ENCODE measurements at regions not wholly inside any gene's neighbourhood (a gene's known extent, or its start where the extent isn't known, plus 50 kb on each side); places are given as distances from the start of the nearest gene placed in this dataset.

GRCh38 chrX:137215467-137215866 is 181.7 kb upstream of the GPR101 start:
- DNase-seq = no peak
- no peaks in the 10 kb centered on the region for H3K36me3 ChIP-seq (replicated peaks; ENCODE audit: insufficient read depth, low read length)
- no peak overlapping the region for H2AFZ ChIP-seq (ENCODE audit: low read length)
- H3K27ac ChIP-seq (ENCODE audit: low read length) = no peak overlapping the region
- no peaks in the 10 kb centered on the region for H3K4me1 ChIP-seq (ENCODE audit: low read length)
- no peak overlapping the region for H3K4me2 ChIP-seq (ENCODE audit: low read depth, low read length)
- H3K79me2 ChIP-seq (ENCODE audit: low read length) = no peaks in the 10 kb centered on the region
- no peaks in the 10 kb centered on the region for H4K20me1 ChIP-seq (ENCODE audit: insufficient read depth, low read length)
- no peak overlapping the region for H3K4me3 ChIP-seq (ENCODE audit: low read length)
- H3F3A ChIP-seq (ENCODE audit: insufficient read depth, low read length) = no peaks in the 10 kb centered on the region
- no peak overlapping the region for H3K9ac ChIP-seq (ENCODE audit: low read length)
- TF ChIP-seq EZH2phosphoT487 (IDR thresholded peaks at IDR 0.05; ENCODE audit: low read length) = no peak
- no peak for TF ChIP-seq CTCF (IDR thresholded peaks at IDR 0.05; ENCODE audit: low read length)
- no peak for TF ChIP-seq EZH2 (optimal IDR thresholded peaks at IDR 0.05; ENCODE audit: low read depth, low read length)
- no peaks in the 10 kb centered on the region for H3K27me3 ChIP-seq (replicated peaks; ENCODE audit: insufficient read depth, low read length)
- H3K9me2 ChIP-seq (replicated peaks; ENCODE audit: insufficient read depth, low read length) = no peaks in the 10 kb centered on the region
- H3K9me3 ChIP-seq (replicated peaks; ENCODE audit: insufficient read depth, low read length) = no peaks in the 10 kb centered on the region

- Histone ChIP-seq H3F3A (ENCODE audit: insufficient read depth, low read length) (no peaks in the 10 kb centered on the region), H2AFZ (ENCODE audit: low read length) (no peak overlapping the region), H3K9ac (ENCODE audit: low read length) (no peak overlapping the region), H3K27me3 (replicated peaks; ENCODE audit: insufficient read depth, low read length) (no peaks in the 10 kb centered on the region), H3K4me1 (ENCODE audit: low read length) (no peaks in the 10 kb centered on the region), H3K4me3 (ENCODE audit: low read length) (no peak overlapping the region), H4K20me1 (ENCODE audit: insufficient read depth, low read length) (no peaks in the 10 kb centered on the region), H3K27ac (ENCODE audit: low read length) (no peak overlapping the region), H3K36me3 (replicated peaks; ENCODE audit: insufficient read depth, low read length) (no peaks in the 10 kb centered on the region), H3K79me2 (ENCODE audit: low read length) (no peaks in the 10 kb centered on the region), H3K4me2 (ENCODE audit: low read depth, low read length) (no peak overlapping the region), H3K9me2 (replicated peaks; ENCODE audit: insufficient read depth, low read length) (no peaks in the 10 kb centered on the region), H3K9me3 (replicated peaks; ENCODE audit: insufficient read depth, low read length) (no peaks in the 10 kb centered on the region)
- TF ChIP-seq EZH2 (optimal IDR thresholded peaks at IDR 0.05; ENCODE audit: low read depth, low read length) (no peak), CTCF (IDR thresholded peaks at IDR 0.05; ENCODE audit: low read length) (no peak), EZH2phosphoT487 (IDR thresholded peaks at IDR 0.05; ENCODE audit: low read length) (no peak)
- no peak for DNase-seq
These were observed 178.4 kb upstream of the GPR101 start for GRCh38 chrX:137212078-137212632.

GRCh38 chrX:137198040-137198439 is 164.2 kb upstream of the GPR101 start:
- no peak overlapping the region for H3K4me2 ChIP-seq (ENCODE audit: low read depth, low read length)
- TF ChIP-seq CTCF (IDR thresholded peaks at IDR 0.05; ENCODE audit: low read length) (no peak), EZH2 (optimal IDR thresholded peaks at IDR 0.05; ENCODE audit: low read depth, low read length) (no peak), EZH2phosphoT487 (IDR thresholded peaks at IDR 0.05; ENCODE audit: low read length) (no peak)
- H3K4me1 ChIP-seq (ENCODE audit: low read length) = no peaks in the 10 kb centered on the region

More at GRCh38 chrX:137198040-137198439, 164.2 kb upstream of the GPR101 start:
- no peak overlapping the region for H3K9ac ChIP-seq (ENCODE audit: low read length)
- H4K20me1 ChIP-seq (ENCODE audit: insufficient read depth, low read length) = no peaks in the 10 kb centered on the region
- no peaks in the 10 kb centered on the region for H3F3A ChIP-seq (ENCODE audit: insufficient read depth, low read length)
- no peaks in the 10 kb centered on the region for H3K79me2 ChIP-seq (ENCODE audit: low read length)
- no peaks in the 10 kb centered on the region for H3K27me3 ChIP-seq (replicated peaks; ENCODE audit: insufficient read depth, low read length)
- no peak overlapping the region for H2AFZ ChIP-seq (ENCODE audit: low read length)
- no peaks in the 10 kb centered on the region for H3K36me3 ChIP-seq (replicated peaks; ENCODE audit: insufficient read depth, low read length)
- no peaks in the 10 kb centered on the region for H3K9me3 ChIP-seq (replicated peaks; ENCODE audit: insufficient read depth, low read length)
- H3K27ac ChIP-seq (ENCODE audit: low read length) = no peak overlapping the region
- no peak overlapping the region for H3K4me3 ChIP-seq (ENCODE audit: low read length)
- no peak for DNase-seq
- no peaks in the 10 kb centered on the region for H3K9me2 ChIP-seq (replicated peaks; ENCODE audit: insufficient read depth, low read length)
